Panc1 (cell line): ENCODE measurements at regions not wholly inside any gene's neighbourhood (a gene's known extent, or its start where the extent isn't known, plus 50 kb on each side); places are given as distances from the start of the nearest gene placed in this dataset.

Experiments used
- ATAC-seq: fragments of 200-7000 bp; cut with Tn5 transposase; 2 replicates; pipeline ENCODE4 v1.9.1; 2020; ENCODE audit warnings: mild to moderate bottlenecking, moderate library complexity
- BruUV-seq: library from RNA; stranded (reverse); fragments of 400-500 nt; replicated peaks from 2 replicates; lab custom pipeline; 2021; lab: Mats Ljungman, UMichigan
- CTCF ChIA-PET: fragments of 300-600 bp; sonication (Branson Sonifier 250); formaldehyde crosslinking; loops from one replicate; lab custom pipeline; 2022; ENCODE audit warnings: antibody characterized with exemption; lab: Charles Lee
- POLR2A ChIA-PET: fragments of 300-600 bp; sonication (Branson Sonifier 250); formaldehyde crosslinking; loops from one replicate; lab custom pipeline; 2022; ENCODE audit warnings: antibody characterized with exemption; lab: Charles Lee
- DNase-seq: peaks from one replicate; pipeline ENCODE4 v3.0.0-alpha.2; 2010; ENCODE audit warnings: low read depth, low spot score
- H3K27ac ChIP-seq: 2 replicates; pipeline ENCODE4 v1.5.1; 2011; ENCODE audit warnings: mild to moderate bottlenecking, low read length, inconsistent platforms
- H3K27me3 ChIP-seq: fragments of 200-500 bp; sonication (Bioruptor generic); 2 replicates; pipeline ENCODE4 v1.6.0; 2014; ENCODE audit warnings: low read length, inconsistent platforms; ENCODE audit not compliant: control insufficient read depth, insufficient read depth
- H3K36me3 ChIP-seq: fragments of 200-500 bp; sonication (Bioruptor generic); 2 replicates; pipeline ENCODE4 v1.5.1; 2014; ENCODE audit warnings: inconsistent platforms, mild to moderate bottlenecking, low read length, moderate library complexity; ENCODE audit not compliant: control insufficient read depth, insufficient read depth
- H3K4me1 ChIP-seq: 2 replicates; pipeline ENCODE4 v1.5.1; 2011; ENCODE audit warnings: inconsistent platforms, mild to moderate bottlenecking, low read length, moderate library complexity; ENCODE audit not compliant: control insufficient read depth, insufficient read depth
- H3K4me3 ChIP-seq, 2 experiments: 2 replicates each; pipeline ENCODE4 v1.5.1; 2011 to 2012; ENCODE audit warnings: low read depth in 2 of 2, low read length in 2 of 2, mild to moderate bottlenecking in 2 of 2, inconsistent platforms in 1 of 2, moderate library complexity in 1 of 2
- H3K9me3 ChIP-seq: fragments of 200-500 bp; sonication (Bioruptor generic); 2 replicates; pipeline ENCODE4 v1.5.1; 2014; ENCODE audit warnings: low read depth, mild to moderate bottlenecking, inconsistent platforms, low read length, moderate library complexity; ENCODE audit not compliant: control insufficient read depth, insufficient read depth
- POLR2AphosphoS5 ChIP-seq: IDR thresholded peaks from 2 replicates; pipeline ENCODE4 v1.6.1; 2012; ENCODE audit warnings: mild to moderate bottlenecking, low read depth, low read length, moderate library complexity
- SIN3A ChIP-seq: IDR thresholded peaks from 2 replicates; pipeline ENCODE4 v1.6.1; 2012; ENCODE audit warnings: low read depth, mild to moderate bottlenecking, low read length, moderate library complexity, borderline replicate concordance; ENCODE audit not compliant: insufficient read depth
- TCF7L2 ChIP-seq: IDR thresholded peaks from 2 replicates; pipeline ENCODE4 v1.6.1; 2011; ENCODE audit warnings: mild to moderate bottlenecking, low read depth, low read length, inconsistent platforms
- in situ Hi-C: cut with HindIII; loops from 2 replicates; pipeline ENCODE4 v1.10.0; 2016; ENCODE audit warnings: low sequenced_read_pairs, low pct_unique_long_range_greater_than_20kb
- intact Hi-C: fragments of 100-400 bp; cut with micrococcal nuclease; formaldehyde crosslinking; loops from one replicate; pipeline ENCODE4 v1.10.0; 2022; ENCODE audit not compliant: unreplicated experiment
- TF ChIP-seq, protein P1 (sequence below), 2 experiments: IDR thresholded peaks; 2 replicates each; pipeline ENCODE4 v1.6.1; 2011 to 2012; ENCODE audit warnings: low read depth in 2 of 2, control low read depth in 1 of 2, low read length in 1 of 2, mild to moderate bottlenecking in 1 of 2, moderate library complexity in 1 of 2; ENCODE audit not compliant: insufficient read depth in 1 of 2
- TF ChIP-seq, protein P2 (sequence below): fragments of 450-650 bp; IDR thresholded peaks from 2 replicates; pipeline ENCODE4 v1.5.1; 2017; ENCODE audit warnings: mild to moderate bottlenecking

DNA sequence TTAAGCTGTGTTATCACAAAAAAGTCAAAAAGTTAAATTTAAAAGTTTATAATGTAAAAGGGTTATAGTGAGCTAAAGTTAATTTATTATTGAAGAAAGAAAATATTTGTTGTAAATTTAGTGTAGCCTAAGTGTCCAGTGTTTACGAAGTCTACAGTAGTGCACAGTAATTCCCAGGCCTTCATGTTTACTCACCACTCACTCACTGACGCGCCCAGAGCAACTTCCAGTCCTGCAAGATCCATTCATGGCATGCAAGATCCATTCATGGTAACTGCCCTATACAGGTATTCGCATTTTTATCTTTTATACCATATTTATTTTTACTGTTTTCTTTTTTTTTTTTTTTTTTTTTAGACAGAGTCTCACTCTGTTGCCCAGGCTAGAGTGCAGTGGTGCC lies 69.5 kb downstream of the TPRA1 start:
- in situ Hi-C loops, result no loop called here

DNA sequence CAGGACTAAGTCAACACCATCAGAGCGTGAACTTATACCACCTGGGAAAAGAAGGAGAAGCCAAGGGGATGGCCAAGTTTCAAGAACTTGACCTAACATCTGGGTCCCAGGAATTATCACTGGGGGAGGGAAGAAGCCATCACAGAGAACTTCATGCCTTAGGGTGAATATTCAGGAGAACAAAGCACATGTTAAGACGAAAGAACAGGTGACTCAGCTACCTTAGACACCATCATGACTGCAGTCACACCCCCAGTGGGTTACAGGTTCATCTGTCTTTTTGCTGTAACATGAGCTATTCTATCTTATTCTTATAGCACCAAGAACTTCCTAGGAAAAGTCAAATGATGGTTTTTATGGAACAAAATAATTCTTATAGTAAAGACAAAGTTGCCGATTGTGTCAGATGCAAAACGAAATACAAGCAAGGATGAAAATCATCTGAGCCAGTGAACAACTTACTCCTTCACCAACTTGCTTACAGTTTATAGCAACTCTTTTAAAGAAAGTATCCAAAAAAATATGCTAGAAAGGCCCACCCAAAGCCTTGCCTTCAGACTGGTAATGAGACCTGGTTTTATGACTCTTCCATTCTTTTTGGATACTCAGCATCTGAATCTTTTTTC lies 72.0 kb downstream of the TPRA1 start:
- Histone ChIP-seq H3K9me3 (no peaks in the 10 kb centered on the region), H3K36me3 (no peaks in the 10 kb centered on the region), H3K27me3 (0 out of 2 replicates have a peak, but pooled peaks cover 8% of the 10 kb centered on the region), H3K27ac (no peak overlapping the region), H3K4me3 (no peak overlapping the region), H3K4me1 (no peaks in the 10 kb centered on the region)
- DNase-seq (no peak), ATAC-seq (no peak)
- TF ChIP-seq POLR2AphosphoS5, result no peak
- TF ChIP-seq, protein P1, sequence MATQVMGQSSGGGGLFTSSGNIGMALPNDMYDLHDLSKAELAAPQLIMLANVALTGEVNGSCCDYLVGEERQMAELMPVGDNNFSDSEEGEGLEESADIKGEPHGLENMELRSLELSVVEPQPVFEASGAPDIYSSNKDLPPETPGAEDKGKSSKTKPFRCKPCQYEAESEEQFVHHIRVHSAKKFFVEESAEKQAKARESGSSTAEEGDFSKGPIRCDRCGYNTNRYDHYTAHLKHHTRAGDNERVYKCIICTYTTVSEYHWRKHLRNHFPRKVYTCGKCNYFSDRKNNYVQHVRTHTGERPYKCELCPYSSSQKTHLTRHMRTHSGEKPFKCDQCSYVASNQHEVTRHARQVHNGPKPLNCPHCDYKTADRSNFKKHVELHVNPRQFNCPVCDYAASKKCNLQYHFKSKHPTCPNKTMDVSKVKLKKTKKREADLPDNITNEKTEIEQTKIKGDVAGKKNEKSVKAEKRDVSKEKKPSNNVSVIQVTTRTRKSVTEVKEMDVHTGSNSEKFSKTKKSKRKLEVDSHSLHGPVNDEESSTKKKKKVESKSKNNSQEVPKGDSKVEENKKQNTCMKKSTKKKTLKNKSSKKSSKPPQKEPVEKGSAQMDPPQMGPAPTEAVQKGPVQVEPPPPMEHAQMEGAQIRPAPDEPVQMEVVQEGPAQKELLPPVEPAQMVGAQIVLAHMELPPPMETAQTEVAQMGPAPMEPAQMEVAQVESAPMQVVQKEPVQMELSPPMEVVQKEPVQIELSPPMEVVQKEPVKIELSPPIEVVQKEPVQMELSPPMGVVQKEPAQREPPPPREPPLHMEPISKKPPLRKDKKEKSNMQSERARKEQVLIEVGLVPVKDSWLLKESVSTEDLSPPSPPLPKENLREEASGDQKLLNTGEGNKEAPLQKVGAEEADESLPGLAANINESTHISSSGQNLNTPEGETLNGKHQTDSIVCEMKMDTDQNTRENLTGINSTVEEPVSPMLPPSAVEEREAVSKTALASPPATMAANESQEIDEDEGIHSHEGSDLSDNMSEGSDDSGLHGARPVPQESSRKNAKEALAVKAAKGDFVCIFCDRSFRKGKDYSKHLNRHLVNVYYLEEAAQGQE (IDR thresholded peaks at IDR 0.05; ENCODE audit: insufficient read depth in 1 of 2, low read depth in 2 of 2, low read length in 1 of 2), result no peak
- TF ChIP-seq, protein P2, sequence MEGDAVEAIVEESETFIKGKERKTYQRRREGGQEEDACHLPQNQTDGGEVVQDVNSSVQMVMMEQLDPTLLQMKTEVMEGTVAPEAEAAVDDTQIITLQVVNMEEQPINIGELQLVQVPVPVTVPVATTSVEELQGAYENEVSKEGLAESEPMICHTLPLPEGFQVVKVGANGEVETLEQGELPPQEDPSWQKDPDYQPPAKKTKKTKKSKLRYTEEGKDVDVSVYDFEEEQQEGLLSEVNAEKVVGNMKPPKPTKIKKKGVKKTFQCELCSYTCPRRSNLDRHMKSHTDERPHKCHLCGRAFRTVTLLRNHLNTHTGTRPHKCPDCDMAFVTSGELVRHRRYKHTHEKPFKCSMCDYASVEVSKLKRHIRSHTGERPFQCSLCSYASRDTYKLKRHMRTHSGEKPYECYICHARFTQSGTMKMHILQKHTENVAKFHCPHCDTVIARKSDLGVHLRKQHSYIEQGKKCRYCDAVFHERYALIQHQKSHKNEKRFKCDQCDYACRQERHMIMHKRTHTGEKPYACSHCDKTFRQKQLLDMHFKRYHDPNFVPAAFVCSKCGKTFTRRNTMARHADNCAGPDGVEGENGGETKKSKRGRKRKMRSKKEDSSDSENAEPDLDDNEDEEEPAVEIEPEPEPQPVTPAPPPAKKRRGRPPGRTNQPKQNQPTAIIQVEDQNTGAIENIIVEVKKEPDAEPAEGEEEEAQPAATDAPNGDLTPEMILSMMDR, result no peak
- TF ChIP-seq SIN3A, result no peak
- BruUV-seq, result no TSS peak
- intact Hi-C loops, result no loop called here
- in situ Hi-C loops, result no loop called here
- ChIA-PET POLR2A (no interaction called here), CTCF (no interaction called here)

More for the DNA sequence above, 69.5 kb downstream of the TPRA1 start:
- Histone ChIP-seq H3K4me3 (no peak overlapping the region), H3K4me1 (no peaks in the 10 kb centered on the region), H3K9me3 (no peaks in the 10 kb centered on the region), H3K27ac (no peak overlapping the region), H3K36me3 (no peaks in the 10 kb centered on the region), H3K27me3 (0 out of 2 replicates have a peak, but pooled peaks cover 5% of the 10 kb centered on the region)
- ChIA-PET CTCF (interaction anchor here (0.7 kb wide), 1 partner anchor 267 kb away, joined by 9 read pairs; no protein-coding TSS in a partner anchor), POLR2A (no interaction called here)
- ATAC-seq, result no peak
- no peak for DNase-seq
- BruUV-seq, result no TSS peak
- TF ChIP-seq SIN3A (no peak), POLR2AphosphoS5 (no peak), TCF7L2 (no peak)
- TF ChIP-seq, protein P2, result no peak
- TF ChIP-seq, protein P1 (IDR thresholded peaks at IDR 0.05; ENCODE audit: insufficient read depth in 1 of 2, low read depth in 2 of 2, low read length in 1 of 2), result no peak
- intact Hi-C loops, result no loop called here
